Pancreas (tissue), 10 donors: ENCODE measurements at regions not wholly inside any gene's neighbourhood (a gene's known extent, or its start where the extent isn't known, plus 50 kb on each side); places are given as distances from the start of the nearest gene placed in this dataset.

Source experiments
- ATAC-seq, 4 donors: fragments of 200-7000 bp; cut with Tn5 transposase; one replicate each; pipeline versions ENCODE4 v1.8.0 to v1.9.1; 2020; ENCODE audit warnings: mild to moderate bottlenecking in 4 of 4, moderate library complexity in 4 of 4
- DNase-seq, 6 donors: peaks; one replicate each; pipeline ENCODE4 v3.0.0-alpha.2; 2020
- FAIRE-seq: peaks from 2 replicates; lab custom pipeline; 2012; peaks lifted over from hg19 to GRCh38; lab: Jason Lieb, UNC
- H3K27ac ChIP-seq, 4 donors: fragments of 200-600 bp; sonication (generic); 1 replicate in 3 of 4; 2 replicates in 1 of 4; pipeline versions ENCODE4 v1.5.0 to v1.8.0; 2020
- H3K27me3 ChIP-seq, 4 donors: fragments of 200-600 bp; one replicate each; pipeline ENCODE4 v1.8.0; 2021
- H3K36me3 ChIP-seq, 3 donors: fragments of 200-600 bp; sonication (generic) in 1 of 3; one replicate each; pipeline versions ENCODE4 v1.5.0 to v1.8.0; 2020 to 2021
- H3K4me1 ChIP-seq, 3 donors: fragments of 200-600 bp; one replicate each; pipeline ENCODE4 v1.8.0; 2021
- H3K4me3 ChIP-seq, 4 donors: fragments of 200-600 bp; sonication (generic) in 2 of 4; one replicate each; pipeline versions ENCODE4 v1.5.0 to v1.8.0; 2020 to 2021
- H3K9me3 ChIP-seq, 4 donors: fragments of 200-600 bp; one replicate each; pipeline ENCODE4 v1.8.0; 2021
- CTCF ChIP-seq, 4 donors: fragments of 200-600 bp; sonication (generic) in 3 of 4; IDR thresholded peaks; one replicate each; pipeline versions ENCODE4 v1.5.0 to v1.8.0; 2021; ENCODE audit warnings: antibody characterized with exemption in 4 of 4
- WGBS, 2 donors: extraction: QIAGEN DNeasy Blood & Tissue Kit; methylation state at CpG; one replicate each; pipeline ENCODE4 v1.1.7; 2013; 5-methylcytosine and 5-hydroxymethylcytosine counted together
- intact Hi-C, 3 donors: fragments of 100-400 bp; cut with DNase I; formaldehyde crosslinking; loops; one replicate each; pipeline versions ENCODE4 v1.11.1 to v1.14.2; 2022
- donor health status: healthy with polysubstance abuse.
- donor health status: DM: no; HTN: no; CAD: no; lungs with moderate emphysema.
- donor health status: DM: no; HTN: no; CAD: no.
- donor health status: control.
- donor health status: control.
- donor health status: Bipolar disorder and iron deficiency.
- donor health status: DM: yes; HTN: yes; CAD: no.
- donor health status: DM: no; HTN: no; CAD: no.
- donor health status: DM: no; HTN: no; CAD: no.
- donor health status: DM: yes; HTN: yes; CAD: no.

DNA sequence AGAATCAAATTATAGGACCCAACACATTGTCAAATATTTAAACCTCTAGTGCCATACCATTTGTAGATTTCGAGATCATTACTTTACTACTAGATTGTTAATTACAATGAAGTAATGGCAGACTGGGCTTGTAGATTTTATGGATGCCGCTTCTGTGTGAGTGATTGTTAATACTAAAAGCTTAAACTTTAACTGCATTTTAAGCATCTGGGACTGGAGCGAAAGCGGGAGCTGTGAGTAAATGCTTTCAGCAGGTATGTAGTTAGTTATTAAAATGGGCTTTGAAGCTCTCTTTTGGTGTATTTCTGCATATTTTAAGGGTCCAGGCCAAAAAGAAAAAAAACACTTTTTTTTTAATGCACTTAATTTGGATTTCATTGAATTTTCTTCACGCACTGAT lies 519.3 kb downstream of the MED13L start:
- H3K4me3 ChIP-seq = no peak overlapping the region

DNA sequence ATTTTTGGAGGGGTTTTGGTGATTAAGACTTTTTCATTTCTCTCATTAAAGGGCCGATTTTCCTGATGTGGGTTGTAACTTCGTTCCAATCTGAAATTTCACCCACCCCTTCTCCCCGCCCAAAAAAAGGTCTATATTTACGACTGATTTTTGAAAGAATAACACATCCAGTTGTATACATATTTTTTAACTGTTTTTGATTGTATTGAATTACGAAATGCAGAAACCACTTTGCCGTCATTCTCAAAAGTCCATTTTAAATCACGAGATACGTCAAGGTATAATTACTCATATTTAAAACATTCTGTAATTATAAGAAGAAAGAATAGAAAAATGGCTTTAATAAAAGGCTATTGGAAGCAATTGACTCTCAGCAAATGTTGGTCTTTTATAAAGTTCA lies 520.7 kb downstream of the MED13L start:
- H3K4me3 ChIP-seq = no peak overlapping the region
- FAIRE-seq (no peak), DNase-seq (no peak)

More for the DNA sequence above, 519.3 kb downstream of the MED13L start:
- Histone ChIP-seq H3K36me3 (no peaks in the 10 kb centered on the region), H3K27ac (no peak overlapping the region), H3K27me3 (peaks cover 0 to 33% (median 0%) of the 10 kb centered on the region in 4 donors), H3K9me3 (no peaks in the 10 kb centered on the region), H3K4me1 (no peaks in the 10 kb centered on the region)
- FAIRE-seq = no peak
- ATAC-seq = no peak
- WGBS, 2 donors = 37 to 43% methylated on average over 5 of the region's 5 CpGs
- intact Hi-C loops = loop anchor here in 1 of 3 donors (10.0 kb wide), 1 partner anchor 1093 kb away; no protein-coding TSS in a partner anchor
- no peak for TF ChIP-seq CTCF (IDR thresholded peaks at IDR 0.05)
- DNase-seq = no peak

DNA sequence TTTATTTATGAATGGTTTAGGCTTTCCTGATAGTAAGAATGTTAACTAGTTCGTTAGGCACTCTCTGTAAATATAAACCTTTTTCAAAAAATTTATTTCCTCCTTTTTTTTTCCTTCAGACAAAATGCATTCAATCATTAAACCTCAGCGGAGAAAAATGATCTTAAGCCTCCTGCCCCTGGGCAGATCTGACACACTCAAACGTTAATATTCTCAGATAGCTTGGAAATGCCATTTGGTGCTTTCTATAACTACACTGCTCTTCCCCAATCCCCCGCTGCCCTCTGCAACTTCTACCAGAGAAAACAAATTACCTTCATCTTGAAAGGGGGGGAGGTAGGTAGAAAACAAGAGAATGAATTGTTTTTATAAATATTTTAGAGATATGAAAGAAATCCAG lies 521.2 kb downstream of the MED13L start:
- FAIRE-seq (no peak), ATAC-seq (no peak), DNase-seq (no peak)
- Histone ChIP-seq H3K4me1 (no peaks in the 10 kb centered on the region), H3K27ac (no peak overlapping the region), H3K36me3 (no peaks in the 10 kb centered on the region), H3K4me3 (no peak overlapping the region), H3K9me3 (no peaks in the 10 kb centered on the region), H3K27me3 (peaks cover 0 to 33% (median 0%) of the 10 kb centered on the region in 4 donors)
- 24 to 29% methylated on average over 4 of the region's 4 CpGs for WGBS, 2 donors
- TF ChIP-seq CTCF (IDR thresholded peaks at IDR 0.05) = no peak
- intact Hi-C loops = loop anchor here in 1 of 3 donors (10.0 kb wide), 1 partner anchor 1091 kb away; no protein-coding TSS in a partner anchor

More for the DNA sequence above, 520.7 kb downstream of the MED13L start:
- H3K9me3 ChIP-seq = no peaks in the 10 kb centered on the region
- H3K27ac ChIP-seq = no peak overlapping the region
- no peaks in the 10 kb centered on the region for H3K36me3 ChIP-seq
- 59 to 78% methylated on average over 8 of the region's 8 CpGs for WGBS, 2 donors
- TF ChIP-seq CTCF (IDR thresholded peaks at IDR 0.05) = no peak
- no peak for ATAC-seq
- no peaks in the 10 kb centered on the region for H3K4me1 ChIP-seq
- intact Hi-C loops = loop anchor here in 1 of 3 donors (10.0 kb wide), 1 partner anchor 1092 kb away; no protein-coding TSS in a partner anchor
- peaks cover 0 to 33% (median 0%) of the 10 kb centered on the region in 4 donors for H3K27me3 ChIP-seq

DNA sequence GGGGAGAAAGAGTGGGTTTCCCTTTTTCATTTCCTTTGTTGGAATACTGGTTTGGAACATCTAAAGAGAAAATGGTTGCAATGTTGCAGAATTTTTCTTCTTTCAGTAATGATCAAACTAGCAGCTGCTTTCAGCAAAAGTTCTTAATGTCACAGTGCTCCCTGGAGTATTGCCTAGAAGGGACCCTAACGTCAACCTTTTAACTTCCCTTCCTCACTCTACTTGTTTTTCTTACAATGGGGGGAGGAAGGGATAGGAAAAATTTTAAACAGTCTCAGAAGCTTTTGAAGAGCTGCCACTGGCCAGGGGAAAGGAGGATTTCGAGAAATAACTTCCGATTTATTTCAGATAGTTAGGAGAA lies 521.8 kb downstream of the MED13L start:
- FAIRE-seq (no peak), ATAC-seq (no peak), DNase-seq (no peak)
- Histone ChIP-seq H3K27ac (no peak overlapping the region), H3K27me3 (peaks cover 0 to 33% (median 0%) of the 10 kb centered on the region in 4 donors), H3K36me3 (no peaks in the 10 kb centered on the region), H3K9me3 (no peaks in the 10 kb centered on the region), H3K4me1 (no peaks in the 10 kb centered on the region), H3K4me3 (no peak overlapping the region)
- intact Hi-C loops = loop anchor here in 1 of 3 donors (10.0 kb wide), 1 partner anchor 1091 kb away; no protein-coding TSS in a partner anchor
- no peak for TF ChIP-seq CTCF (IDR thresholded peaks at IDR 0.05)
- 28 to 43% methylated on average over 3 of the region's 3 CpGs for WGBS, 2 donors

- ATAC-seq (no peak), FAIRE-seq (no peak), DNase-seq (no peak)
- no peak for TF ChIP-seq CTCF (IDR thresholded peaks at IDR 0.05)
- Histone ChIP-seq H3K9me3 (no peaks in the 10 kb centered on the region), H3K27me3 (peaks cover 0 to 33% (median 0%) of the 10 kb centered on the region in 4 donors), H3K4me1 (no peaks in the 10 kb centered on the region), H3K27ac (no peak overlapping the region), H3K4me3 (no peak overlapping the region), H3K36me3 (no peaks in the 10 kb centered on the region)
- WGBS, 2 donors = 35 to 39% methylated on average over 9 of the region's 9 CpGs
- intact Hi-C loops = loop anchor here in 1 of 3 donors (10.0 kb wide), 1 partner anchor 1090 kb away; no protein-coding TSS in a partner anchor
Measured at GRCh38 chr12:115755061-115755724, 522.3 kb downstream of the MED13L start.
